ENCODE measurements at regions not wholly inside any gene's neighbourhood (a gene's known extent, or its start where the extent isn't known, plus 50 kb on each side); places are given as distances from the start of the nearest gene placed in this dataset.

DNA sequence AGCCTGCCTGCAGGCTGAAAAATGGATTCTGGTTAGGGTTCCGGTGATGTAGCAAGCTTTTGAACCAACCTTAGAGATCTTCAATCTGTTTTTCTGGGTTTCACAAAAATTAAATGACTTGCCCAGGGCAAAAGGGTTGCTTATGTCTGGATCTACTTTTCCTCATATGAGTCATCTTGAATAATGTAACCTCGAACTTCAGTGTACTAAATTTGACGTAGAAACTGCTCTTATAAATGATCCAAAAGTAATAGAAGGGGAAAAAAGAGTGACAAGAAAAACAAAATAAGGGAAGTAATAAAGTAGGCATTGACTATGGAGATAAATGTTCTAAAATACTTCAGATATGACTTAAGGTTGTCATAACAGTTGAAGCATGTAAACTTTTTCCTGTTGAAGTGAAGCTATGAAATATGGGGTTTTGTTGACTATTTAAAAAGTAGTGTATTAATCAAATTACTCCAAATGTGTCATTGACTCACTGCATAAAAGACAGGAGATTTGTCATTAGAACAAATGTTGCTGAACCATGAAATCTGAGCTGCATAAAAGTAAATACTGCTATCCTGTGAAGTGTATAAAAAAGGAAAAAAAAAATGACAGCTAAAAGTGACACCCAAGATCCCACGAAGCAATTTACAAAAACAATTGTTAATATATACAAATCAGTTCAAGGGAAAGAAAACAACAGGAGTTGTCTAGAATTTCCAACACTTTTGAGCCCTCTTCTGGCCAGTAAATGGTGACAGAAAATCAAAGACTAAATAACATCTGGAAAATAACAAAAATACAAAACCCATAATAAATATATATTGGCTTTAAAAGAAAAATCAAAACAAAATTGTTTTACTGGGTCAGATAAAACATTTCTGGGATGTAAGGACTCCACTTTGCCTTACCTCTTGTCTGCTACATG is 103.6 kb upstream of the SERPINE2 start:
- no peak overlapping the region for H2BK120ac ChIP-seq (replicated peaks; ENCODE audit: low read depth, low read length)
- ChIA-PET POLR2A (ENCODE audit: partially characterized antibody) (no interaction called here), CTCF (ENCODE audit: partially characterized antibody) (no interaction called here)
- TF ChIP-seq SIRT6 (IDR thresholded peaks at IDR 0.05; ENCODE audit: low read length) (no peak), ASH2L (IDR thresholded peaks at IDR 0.05; ENCODE audit: low read length) (no peak)
- H3K79me1 ChIP-seq (ENCODE audit: low read depth, low read length): no peaks in the 10 kb centered on the region
- H4K8ac ChIP-seq (ENCODE audit: extremely low read depth, insufficient read depth, low read length): no peak overlapping the region
- no peak overlapping the region for H3K4me2 ChIP-seq (ENCODE audit: insufficient read depth in 1 of 2, low read depth in 2 of 2, low read length in 2 of 2)
- H2AK5ac ChIP-seq (ENCODE audit: low read depth, low read length): no peak overlapping the region
- H3K23ac ChIP-seq (ENCODE audit: insufficient read length): no peak overlapping the region
- H3K9me3 ChIP-seq (ENCODE audit: insufficient read depth in 2 of 2, low read depth in 1 of 2, low read length in 1 of 2): no peaks in the 10 kb centered on the region
- no peak for DNase-seq (ENCODE audit: low read depth in 1 of 2, low spot score in 2 of 2)
- H2AFZ ChIP-seq (ENCODE audit: low read length): no peak overlapping the region
- H3K27ac ChIP-seq (ENCODE audit: low read depth, low read length): no peak overlapping the region
- H3K4me3 ChIP-seq (ENCODE audit: extremely low read depth in 1 of 4, insufficient read depth in 2 of 4, low read depth in 3 of 4, low read length in 4 of 4): no peak overlapping the region
- no peak overlapping the region for H4K5ac ChIP-seq (ENCODE audit: insufficient read length, low read depth, low read length)
- H3K23me2 ChIP-seq (ENCODE audit: low read depth, low read length): no peaks in the 10 kb centered on the region
- H3K56ac ChIP-seq (replicated peaks; ENCODE audit: insufficient read length, low read depth, low read length): no peak overlapping the region
- no peak overlapping the region for H3K18ac ChIP-seq (ENCODE audit: extremely low read depth, low read length)
- H3K14ac ChIP-seq (ENCODE audit: insufficient read length): no peak overlapping the region
- H4K91ac ChIP-seq (replicated peaks; ENCODE audit: insufficient read length, low read length): no peak overlapping the region
- no peaks in the 10 kb centered on the region for H3K4me1 ChIP-seq (replicated peaks in 1 of 4; ENCODE audit: control insufficient read depth in 3 of 4, insufficient read depth in 4 of 4, low read length in 3 of 4)
- H3K79me2 ChIP-seq (ENCODE audit: control insufficient read depth in 1 of 2, insufficient read depth in 2 of 2, low read length in 2 of 2): no peaks in the 10 kb centered on the region
- no peak for FAIRE-seq
- H2BK20ac ChIP-seq (ENCODE audit: low read length): no peak overlapping the region
- no peak overlapping the region for H3K9ac ChIP-seq (replicated peaks in 1 of 4; ENCODE audit: extremely low read depth in 1 of 4, low read depth in 3 of 4, low read length in 3 of 4)
- no peak overlapping the region for H2BK15ac ChIP-seq (ENCODE audit: low read length)
- no peaks in the 10 kb centered on the region for H4K20me1 ChIP-seq (replicated peaks in 1 of 2; ENCODE audit: control insufficient read depth in 1 of 2, insufficient read depth in 2 of 2, low read length in 2 of 2)
- no peaks in the 10 kb centered on the region for H3K27me3 ChIP-seq (replicated peaks in 1 of 4; ENCODE audit: control insufficient read depth in 3 of 4, extremely low read depth in 1 of 4, insufficient read depth in 3 of 4, low read length in 3 of 4)
- H2BK12ac ChIP-seq (ENCODE audit: low read depth, low read length): no peak overlapping the region
- H2BK5ac ChIP-seq (ENCODE audit: low read depth, low read length): no peak overlapping the region
- H3K4ac ChIP-seq (replicated peaks; ENCODE audit: insufficient read length, low read depth, low read length): no peak overlapping the region
- WGBS, 2 experiments (ENCODE audit: extremely low coverage in 1 of 2, insufficient coverage in 1 of 2, insufficient read length in 1 of 2, insufficient replicate concordance in 2 of 2, low coverage in 1 of 2, low lambda C conversion rate in 2 of 2, missing lambda C conversion rate in 1 of 2): 88% methylated on average over 4 of the region's 4 CpGs; no CpG with 5 or more reads in 1 of the 2 experiments
- H3K36me3 ChIP-seq (ENCODE audit: control insufficient read depth in 2 of 4, insufficient read depth in 4 of 4, low read length in 3 of 4): no peaks in the 10 kb centered on the region
